K562 (cell line): ENCODE measurements at regions not wholly inside any gene's neighbourhood (a gene's known extent, or its start where the extent isn't known, plus 50 kb on each side); places are given as distances from the start of the nearest gene placed in this dataset.

Experiments used
- CTCF ChIP-seq, 3 experiments: IDR thresholded peaks in 2 of 3; conservative IDR thresholded peaks in 1 of 3; 2 replicates each; pipeline ENCODE4 v1.5.1; 2011 to 2012; ENCODE audit warnings: low read length in 3 of 3, mild to moderate bottlenecking in 3 of 3, control low read depth in 2 of 3, improper control_type of control experiment in 1 of 3, inconsistent platforms in 1 of 3, low read depth in 1 of 3, mixed read lengths in 1 of 3, moderate library complexity in 1 of 3; ENCODE audit not compliant: insufficient read depth in 2 of 3
- KAT7 ChIP-seq: sonication (generic); formaldehyde crosslinking; IDR thresholded peaks from 2 replicates; pipeline ENCODE4 v1.8.0; 2022; ENCODE audit warnings: missing genetic modification reagents, mild to moderate bottlenecking, borderline replicate concordance
- ZNF79 ChIP-seq: fragments of 250-450 bp; sonication (Bioruptor Pico); IDR thresholded peaks from 2 replicates; pipeline ENCODE4 v1.4.0; 2020; ENCODE audit warnings: low read depth, mild to moderate bottlenecking, moderate library complexity

- TF ChIP-seq KAT7 (CRISPR knock-in tag), result no peak
- TF ChIP-seq ZNF79 (CRISPR knock-in tag), result no peak
- no peak for TF ChIP-seq CTCF (IDR thresholded peaks at IDR 0.05 in 2 of 3, conservative IDR thresholded peaks at IDR 0.05 in 1 of 3; ENCODE audit: insufficient read depth in 2 of 3, low read depth in 1 of 3, low read length in 3 of 3)
Measured at GRCh38 chrX:41022566-41022965, 62.7 kb upstream of the USP9X start.
